Right lobe of liver (tissue), 4 donors: ENCODE measurements at regions not wholly inside any gene's neighbourhood (a gene's known extent, or its start where the extent isn't known, plus 50 kb on each side); places are given as distances from the start of the nearest gene placed in this dataset.

Source experiments
- POLR2A ChIP-seq: fragments of 450-650 bp; IDR thresholded peaks from one replicate; pipeline ENCODE4 v1.6.1; 2017; ENCODE audit warnings: antibody characterized with exemption, mild to moderate bottlenecking
- TF ChIP-seq, protein P1 (sequence below), 4 donors: fragments of 200-600 bp in 3 of 4; fragments of 450-650 bp in 1 of 4; IDR thresholded peaks; one replicate each; pipeline versions ENCODE4 v1.5.1 to v1.8.0; 2016 to 2022; ENCODE audit warnings: antibody characterized with exemption in 4 of 4, mild to moderate bottlenecking in 2 of 4
- donor health status: DM: no; HTN: no; CAD: no.
- donor health status: DM: no; HTN: no; CAD: no.
- donor health status: DM: no; HTN: yes; CAD: no.

GRCh38 chr4:156503119-156503518 is 468.5 kb downstream of the PDGFC start:
- TF ChIP-seq, protein P1, sequence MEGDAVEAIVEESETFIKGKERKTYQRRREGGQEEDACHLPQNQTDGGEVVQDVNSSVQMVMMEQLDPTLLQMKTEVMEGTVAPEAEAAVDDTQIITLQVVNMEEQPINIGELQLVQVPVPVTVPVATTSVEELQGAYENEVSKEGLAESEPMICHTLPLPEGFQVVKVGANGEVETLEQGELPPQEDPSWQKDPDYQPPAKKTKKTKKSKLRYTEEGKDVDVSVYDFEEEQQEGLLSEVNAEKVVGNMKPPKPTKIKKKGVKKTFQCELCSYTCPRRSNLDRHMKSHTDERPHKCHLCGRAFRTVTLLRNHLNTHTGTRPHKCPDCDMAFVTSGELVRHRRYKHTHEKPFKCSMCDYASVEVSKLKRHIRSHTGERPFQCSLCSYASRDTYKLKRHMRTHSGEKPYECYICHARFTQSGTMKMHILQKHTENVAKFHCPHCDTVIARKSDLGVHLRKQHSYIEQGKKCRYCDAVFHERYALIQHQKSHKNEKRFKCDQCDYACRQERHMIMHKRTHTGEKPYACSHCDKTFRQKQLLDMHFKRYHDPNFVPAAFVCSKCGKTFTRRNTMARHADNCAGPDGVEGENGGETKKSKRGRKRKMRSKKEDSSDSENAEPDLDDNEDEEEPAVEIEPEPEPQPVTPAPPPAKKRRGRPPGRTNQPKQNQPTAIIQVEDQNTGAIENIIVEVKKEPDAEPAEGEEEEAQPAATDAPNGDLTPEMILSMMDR (IDR thresholded peaks at IDR 0.05) = no peak
- TF ChIP-seq POLR2A = no peak
